ENCODE measurements at regions not wholly inside any gene's neighbourhood (a gene's known extent, or its start where the extent isn't known, plus 50 kb on each side); places are given as distances from the start of the nearest gene placed in this dataset.

GRCh38 chr10:128936392-128936791 is 530.6 kb upstream of the MGMT start:
- CTCF ChIA-PET, result no interaction called here
- Histone ChIP-seq H3K4me2 (ENCODE audit: insufficient read depth, low read length) (no peak overlapping the region), H3K4me1 (ENCODE audit: control insufficient read depth, extremely low read depth, insufficient read depth, low read length) (no peaks in the 10 kb centered on the region), H3K9ac (replicated peaks; ENCODE audit: extremely low read depth, insufficient read depth, low read length) (no peak overlapping the region), H3K27me3 (ENCODE audit: control insufficient read depth in 2 of 2, insufficient read depth in 2 of 2, low read length in 2 of 2) (no peaks in the 10 kb centered on the region), H3K4me3 (replicated peaks in 1 of 3; ENCODE audit: insufficient read depth in 1 of 3, low read depth in 1 of 3, low read length in 3 of 3) (no peak overlapping the region), H4K20me1 (replicated peaks; ENCODE audit: control insufficient read depth, extremely low read depth, insufficient read depth, low read length) (no peaks in the 10 kb centered on the region), H3K9me1 (replicated peaks; ENCODE audit: control insufficient read depth, extremely low read depth, insufficient read depth, low read length) (no peaks in the 10 kb centered on the region), H3K9me3 (replicated peaks; ENCODE audit: control insufficient read depth, insufficient read depth, low read length) (peaks cover 1% of the 10 kb centered on the region), H2AFZ (ENCODE audit: low read depth, low read length) (no peak overlapping the region), H3K27ac (ENCODE audit: insufficient read depth, low read depth, low read length) (no peak overlapping the region), H3K36me3 (ENCODE audit: control insufficient read depth in 2 of 2, extremely low read depth in 1 of 2, insufficient read depth in 2 of 2, low read length in 2 of 2) (no peaks in the 10 kb centered on the region), H3K79me2 (ENCODE audit: control insufficient read depth, insufficient read depth, low read length) (no peaks in the 10 kb centered on the region)
- dilution Hi-C loops (cut with MboI; ENCODE audit: extremely low pct_ligation_motif_present, low sequenced_read_pairs) (no loop called here), intact Hi-C loops (cut with micrococcal nuclease) (no loop called here)
- no TSS peak for BruUV-seq (replicated peaks)
- DNase-seq (ENCODE audit: low read depth, low spot score) (no peak), FAIRE-seq (no peak)
- TF ChIP-seq EZH2 (IDR thresholded peaks at IDR 0.05; ENCODE audit: borderline replicate concordance, low read depth, low read length, severe bottlenecking) (no peak), CTCF (IDR thresholded peaks at IDR 0.05; ENCODE audit: extremely low read depth in 1 of 2, insufficient read depth in 1 of 2, low read depth in 1 of 2, low read length in 2 of 2) (no peak), POLR2A (IDR thresholded peaks at IDR 0.05; ENCODE audit: low read depth, low read length) (no peak), JUN (IDR thresholded peaks at IDR 0.05; ENCODE audit: borderline replicate concordance, insufficient read depth, insufficient read length, low read depth) (no peak), POLR2AphosphoS5 (IDR thresholded peaks at IDR 0.05; ENCODE audit: insufficient read depth, low read depth, low read length) (no peak), GATA2 (IDR thresholded peaks at IDR 0.05; ENCODE audit: insufficient read depth, insufficient read length, low read depth, low read length) (no peak), MAX (IDR thresholded peaks at IDR 0.05; ENCODE audit: insufficient read depth, insufficient read length) (no peak), FOS (IDR thresholded peaks at IDR 0.05; ENCODE audit: borderline replicate concordance, insufficient read depth, low read length) (no peak), MYC (IDR thresholded peaks at IDR 0.05; ENCODE audit: low read depth, low read length) (no peak)
- POLR2A ChIA-PET, result no interaction called here
